HepG2 (cell line): ENCODE measurements at regions not wholly inside any gene's neighbourhood (a gene's known extent, or its start where the extent isn't known, plus 50 kb on each side); places are given as distances from the start of the nearest gene placed in this dataset.

ENCODE experiments used
- ATAC-seq: fragments of 200-7000 bp; cut with Tn5 transposase; 3 replicates; pipeline ENCODE4 v1.9.1; 2020; ENCODE audit warnings: mild to moderate bottlenecking, moderate library complexity
- BruUV-seq: library from RNA; stranded (reverse); fragments of 400-500 nt; replicated peaks from 2 replicates; lab custom pipeline; 2021; lab: Mats Ljungman, UMichigan
- CTCF ChIA-PET: fragments of 300-600 bp; formaldehyde crosslinking; extraction: SDS; loops from one replicate; lab custom pipeline; 2021; ENCODE audit warnings: low total read pairs, inconsistent platforms, low intra/inter-chr PET ratio; lab: Yijun Ruan, JAX
- POLR2A ChIA-PET: fragments of 350-600 bp; sonication (Branson Sonifier 250); formaldehyde crosslinking; loops from one replicate; lab custom pipeline; 2020; ENCODE audit warnings: antibody characterized with exemption, inconsistent platforms; lab: Yijun Ruan, JAX
- DNase-seq: peaks from one replicate; pipeline ENCODE4 v3.0.0-alpha.2; 2015; ENCODE audit warnings: low spot score
- FAIRE-seq: peaks from 3 replicates; lab custom pipeline; 2011; peaks lifted over from hg19 to GRCh38; lab: Jason Lieb, UNC
- H2AFZ ChIP-seq: one replicate; pipeline ENCODE4 v1.6.1; 2011; ENCODE audit warnings: low read length, inconsistent platforms
- H3K27ac ChIP-seq: fragments of 300-600 bp; 3 replicates; pipeline ENCODE4 v1.8.0; 2011; ENCODE audit warnings: mixed run types, mild to moderate bottlenecking, mixed read lengths, low read length, inconsistent platforms; ENCODE audit not compliant: insufficient read depth; ENCODE audit errors: extremely low read length
- H3K27me3 ChIP-seq, 2 experiments: fragments of 200-600 bp in 1 of 2; 2 replicates in 1 of 2; 3 replicates in 1 of 2; pipeline versions ENCODE4 v1.6.0 to v1.8.0; 2011; ENCODE audit warnings: low read length in 2 of 2, mild to moderate bottlenecking in 2 of 2, moderate library complexity in 2 of 2, inconsistent platforms in 1 of 2; ENCODE audit not compliant: insufficient read depth in 2 of 2, control insufficient read depth in 1 of 2
- H3K36me3 ChIP-seq, 2 experiments: fragments of 200-600 bp in 1 of 2; replicated peaks in 1 of 2; 2 replicates in 1 of 2; 3 replicates in 1 of 2; pipeline versions ENCODE4 v1.5.1 to v1.8.0; 2011; ENCODE audit warnings: low read length in 2 of 2, inconsistent platforms in 1 of 2; ENCODE audit not compliant: insufficient read depth in 2 of 2, control insufficient read depth in 1 of 2
- H3K4me1 ChIP-seq: 2 replicates; pipeline ENCODE4 v1.5.1; 2012; ENCODE audit warnings: low read length, inconsistent platforms; ENCODE audit not compliant: insufficient read depth
- H3K4me2 ChIP-seq: 2 replicates; pipeline ENCODE4 v1.6.0; 2011; ENCODE audit warnings: low read depth, low read length, inconsistent platforms
- H3K4me3 ChIP-seq, 3 experiments: fragments of 200-600 bp in 1 of 3; sonication (generic), shearing (Covaris generic) in 1 of 3; replicated peaks in 1 of 3; 2 replicates each; pipeline ENCODE4 v1.5.1; 2011 to 2016; ENCODE audit warnings: low read length in 3 of 3, inconsistent platforms in 2 of 3, low read depth in 2 of 3, mild to moderate bottlenecking in 2 of 3, control low read depth in 1 of 3, mixed read lengths in 1 of 3; ENCODE audit not compliant: insufficient read depth in 1 of 3
- H3K79me2 ChIP-seq: one replicate; pipeline ENCODE4 v1.6.1; 2011; ENCODE audit warnings: low read length, inconsistent platforms; ENCODE audit not compliant: insufficient read depth
- H3K9ac ChIP-seq: 2 replicates; pipeline ENCODE4 v1.6.0; 2011; ENCODE audit warnings: mild to moderate bottlenecking, low read depth, low read length, inconsistent platforms; ENCODE audit not compliant: insufficient read depth
- H3K9me3 ChIP-seq: 2 replicates; pipeline ENCODE4 v1.5.1; 2012; ENCODE audit warnings: mild to moderate bottlenecking, low read length
- H4K20me1 ChIP-seq: 2 replicates; pipeline ENCODE4 v1.6.0; 2011; ENCODE audit warnings: inconsistent platforms, mild to moderate bottlenecking, low read length, moderate library complexity; ENCODE audit not compliant: insufficient read depth
- AKAP8 ChIP-seq: sonication (generic); formaldehyde crosslinking; IDR thresholded peaks from 2 replicates; pipeline ENCODE4 v1.5.1; 2020; ENCODE audit warnings: mild to moderate bottlenecking, missing genetic modification reagents
- CC2D1A ChIP-seq: sonication (generic); formaldehyde crosslinking; IDR thresholded peaks from 2 replicates; pipeline ENCODE4 v1.8.1; 2023; ENCODE audit warnings: mild to moderate bottlenecking, missing genetic modification reagents
- DNMT3B ChIP-seq: conservative IDR thresholded peaks from 2 replicates; pipeline ENCODE4 v1.6.1; 2016; ENCODE audit warnings: missing biosample characterization, control low read depth
- LRRFIP1 ChIP-seq: sonication (generic); formaldehyde crosslinking; conservative IDR thresholded peaks from 2 replicates; pipeline ENCODE4 v1.4.0; 2020; ENCODE audit warnings: missing genetic modification reagents
- RBM22 ChIP-seq: fragments of 200-400 bp; formaldehyde crosslinking; optimal IDR thresholded peaks from 2 replicates; pipeline ENCODE3; 2017; ENCODE audit warnings: mild to moderate bottlenecking, low read length, moderate library complexity
- TGIF2 ChIP-seq: IDR thresholded peaks from 2 replicates; pipeline ENCODE4 v1.6.1; 2016; ENCODE audit warnings: control low read depth, missing compliant biosample characterization
- U2AF2 ChIP-seq: fragments of 200-400 bp; formaldehyde crosslinking; IDR thresholded peaks from 2 replicates; pipeline ENCODE4 v1.6.1; 2017; ENCODE audit warnings: low read depth, mild to moderate bottlenecking, low read length
- ZNF121 ChIP-seq: sonication (generic); formaldehyde crosslinking; IDR thresholded peaks from 2 replicates; pipeline ENCODE4 v1.5.0; 2020; ENCODE audit warnings: mild to moderate bottlenecking, missing genetic modification reagents
- ZNF253 ChIP-seq: sonication (generic); formaldehyde crosslinking; IDR thresholded peaks from 2 replicates; pipeline ENCODE4 v1.8.0; 2022; ENCODE audit warnings: mild to moderate bottlenecking, missing genetic modification reagents, borderline replicate concordance
- ZNF441 ChIP-seq: sonication (generic); formaldehyde crosslinking; IDR thresholded peaks from 2 replicates; pipeline ENCODE4 v1.7.0; 2021; ENCODE audit warnings: missing genetic modification reagents, borderline replicate concordance
- ZNF747 ChIP-seq: sonication (generic); formaldehyde crosslinking; IDR thresholded peaks from 2 replicates; pipeline ENCODE4 v1.8.1; 2023; ENCODE audit warnings: missing genetic modification reagents, mild to moderate bottlenecking, borderline replicate concordance
- WGBS: methylation state at CpG from one replicate; pipeline ENCODE4 v1.1.6; 2017; ENCODE audit warnings: low lambda C conversion rate; 5-methylcytosine and 5-hydroxymethylcytosine counted together
- in situ Hi-C: cut with HindIII; loops from 2 replicates; pipeline ENCODE4 v1.10.0; 2017; ENCODE audit warnings: low pct_unique_long_range_greater_than_20kb; ENCODE audit not compliant: extremely low pct_ligation_motif_present
- intact Hi-C: fragments of 100-400 bp; cut with micrococcal nuclease; formaldehyde crosslinking; loops from one replicate; pipeline ENCODE4 v1.10.0; 2022; ENCODE audit not compliant: unreplicated experiment
- TF ChIP-seq, protein P1 (sequence below): sonication (generic); formaldehyde crosslinking; IDR thresholded peaks from 2 replicates; pipeline ENCODE4 v1.4.0; 2020; ENCODE audit warnings: missing genetic modification reagents, borderline replicate concordance
- TF ChIP-seq, protein P2 (sequence below): sonication (generic); formaldehyde crosslinking; IDR thresholded peaks from 2 replicates; pipeline ENCODE4 v1.8.1; 2023; ENCODE audit warnings: mild to moderate bottlenecking, missing genetic modification reagents
- TF ChIP-seq, protein P3 (sequence below): sonication (generic); formaldehyde crosslinking; IDR thresholded peaks from 2 replicates; pipeline ENCODE4 v1.5.0; 2020; ENCODE audit warnings: mild to moderate bottlenecking, missing genetic modification reagents
- TF ChIP-seq, protein P4 (sequence below): sonication (generic); formaldehyde crosslinking; IDR thresholded peaks from 2 replicates; pipeline ENCODE4 v1.5.1; 2020; ENCODE audit warnings: mild to moderate bottlenecking, moderate library complexity, missing genetic modification reagents

- 3% methylated on average over 2 of the region's 2 CpGs for WGBS
- Histone ChIP-seq H2AFZ (no peak overlapping the region), H3K4me2 (no peak overlapping the region), H3K9me3 (no peaks in the 10 kb centered on the region), H3K4me3 (no peak overlapping the region), H3K4me1 (no peaks in the 10 kb centered on the region), H4K20me1 (no peaks in the 10 kb centered on the region), H3K27ac (no peak overlapping the region), H3K79me2 (no peaks in the 10 kb centered on the region), H3K27me3 (no peaks in the 10 kb centered on the region), H3K36me3 (no peaks in the 10 kb centered on the region), H3K9ac (no peak overlapping the region)
- intact Hi-C loops (no loop called here), in situ Hi-C loops (no loop called here)
- no TSS peak for BruUV-seq
- POLR2A ChIA-PET = no interaction called here
- DNase-seq = no peak
- TF ChIP-seq CC2D1A (CRISPR knock-in tag) = no peak
- no peak for TF ChIP-seq LRRFIP1
- TF ChIP-seq RBM22 = no peak
- TF ChIP-seq U2AF2 = no peak
- TF ChIP-seq ZNF253 = no peak
- TF ChIP-seq ZNF747 (CRISPR knock-in tag) = no peak
- no peak for TF ChIP-seq DNMT3B (CRISPR knock-in tag)
- TF ChIP-seq, protein P1, sequence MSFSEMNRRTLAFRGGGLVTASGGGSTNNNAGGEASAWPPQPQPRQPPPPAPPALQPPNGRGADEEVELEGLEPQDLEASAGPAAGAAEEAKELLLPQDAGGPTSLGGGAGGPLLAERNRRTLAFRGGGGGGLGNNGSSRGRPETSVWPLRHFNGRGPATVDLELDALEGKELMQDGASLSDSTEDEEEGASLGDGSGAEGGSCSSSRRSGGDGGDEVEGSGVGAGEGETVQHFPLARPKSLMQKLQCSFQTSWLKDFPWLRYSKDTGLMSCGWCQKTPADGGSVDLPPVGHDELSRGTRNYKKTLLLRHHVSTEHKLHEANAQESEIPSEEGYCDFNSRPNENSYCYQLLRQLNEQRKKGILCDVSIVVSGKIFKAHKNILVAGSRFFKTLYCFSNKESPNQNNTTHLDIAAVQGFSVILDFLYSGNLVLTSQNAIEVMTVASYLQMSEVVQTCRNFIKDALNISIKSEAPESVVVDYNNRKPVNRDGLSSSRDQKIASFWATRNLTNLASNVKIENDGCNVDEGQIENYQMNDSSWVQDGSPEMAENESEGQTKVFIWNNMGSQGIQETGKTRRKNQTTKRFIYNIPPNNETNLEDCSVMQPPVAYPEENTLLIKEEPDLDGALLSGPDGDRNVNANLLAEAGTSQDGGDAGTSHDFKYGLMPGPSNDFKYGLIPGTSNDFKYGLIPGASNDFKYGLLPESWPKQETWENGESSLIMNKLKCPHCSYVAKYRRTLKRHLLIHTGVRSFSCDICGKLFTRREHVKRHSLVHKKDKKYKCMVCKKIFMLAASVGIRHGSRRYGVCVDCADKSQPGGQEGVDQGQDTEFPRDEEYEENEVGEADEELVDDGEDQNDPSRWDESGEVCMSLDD = no peak
- no peak for TF ChIP-seq TGIF2 (CRISPR knock-in tag)
- no peak for TF ChIP-seq ZNF441 (CRISPR knock-in tag)
- TF ChIP-seq, protein P2, sequence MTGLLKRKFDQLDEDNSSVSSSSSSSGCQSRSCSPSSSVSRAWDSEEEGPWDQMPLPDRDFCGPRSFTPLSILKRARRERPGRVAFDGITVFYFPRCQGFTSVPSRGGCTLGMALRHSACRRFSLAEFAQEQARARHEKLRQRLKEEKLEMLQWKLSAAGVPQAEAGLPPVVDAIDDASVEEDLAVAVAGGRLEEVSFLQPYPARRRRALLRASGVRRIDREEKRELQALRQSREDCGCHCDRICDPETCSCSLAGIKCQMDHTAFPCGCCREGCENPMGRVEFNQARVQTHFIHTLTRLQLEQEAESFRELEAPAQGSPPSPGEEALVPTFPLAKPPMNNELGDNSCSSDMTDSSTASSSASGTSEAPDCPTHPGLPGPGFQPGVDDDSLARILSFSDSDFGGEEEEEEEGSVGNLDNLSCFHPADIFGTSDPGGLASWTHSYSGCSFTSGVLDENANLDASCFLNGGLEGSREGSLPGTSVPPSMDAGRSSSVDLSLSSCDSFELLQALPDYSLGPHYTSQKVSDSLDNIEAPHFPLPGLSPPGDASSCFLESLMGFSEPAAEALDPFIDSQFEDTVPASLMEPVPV = no peak
- TF ChIP-seq, protein P3, sequence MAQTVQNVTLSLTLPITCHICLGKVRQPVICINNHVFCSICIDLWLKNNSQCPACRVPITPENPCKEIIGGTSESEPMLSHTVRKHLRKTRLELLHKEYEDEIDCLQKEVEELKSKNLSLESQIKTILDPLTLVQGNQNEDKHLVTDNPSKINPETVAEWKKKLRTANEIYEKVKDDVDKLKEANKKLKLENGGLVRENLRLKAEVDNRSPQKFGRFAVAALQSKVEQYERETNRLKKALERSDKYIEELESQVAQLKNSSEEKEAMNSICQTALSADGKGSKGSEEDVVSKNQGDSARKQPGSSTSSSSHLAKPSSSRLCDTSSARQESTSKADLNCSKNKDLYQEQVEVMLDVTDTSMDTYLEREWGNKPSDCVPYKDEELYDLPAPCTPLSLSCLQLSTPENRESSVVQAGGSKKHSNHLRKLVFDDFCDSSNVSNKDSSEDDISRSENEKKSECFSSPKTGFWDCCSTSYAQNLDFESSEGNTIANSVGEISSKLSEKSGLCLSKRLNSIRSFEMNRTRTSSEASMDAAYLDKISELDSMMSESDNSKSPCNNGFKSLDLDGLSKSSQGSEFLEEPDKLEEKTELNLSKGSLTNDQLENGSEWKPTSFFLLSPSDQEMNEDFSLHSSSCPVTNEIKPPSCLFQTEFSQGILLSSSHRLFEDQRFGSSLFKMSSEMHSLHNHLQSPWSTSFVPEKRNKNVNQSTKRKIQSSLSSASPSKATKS (CRISPR knock-in tag) = no peak
- TF ChIP-seq ZNF121 (CRISPR knock-in tag) = no peak
- no peak for TF ChIP-seq AKAP8 (CRISPR knock-in tag)
- TF ChIP-seq, protein P4, sequence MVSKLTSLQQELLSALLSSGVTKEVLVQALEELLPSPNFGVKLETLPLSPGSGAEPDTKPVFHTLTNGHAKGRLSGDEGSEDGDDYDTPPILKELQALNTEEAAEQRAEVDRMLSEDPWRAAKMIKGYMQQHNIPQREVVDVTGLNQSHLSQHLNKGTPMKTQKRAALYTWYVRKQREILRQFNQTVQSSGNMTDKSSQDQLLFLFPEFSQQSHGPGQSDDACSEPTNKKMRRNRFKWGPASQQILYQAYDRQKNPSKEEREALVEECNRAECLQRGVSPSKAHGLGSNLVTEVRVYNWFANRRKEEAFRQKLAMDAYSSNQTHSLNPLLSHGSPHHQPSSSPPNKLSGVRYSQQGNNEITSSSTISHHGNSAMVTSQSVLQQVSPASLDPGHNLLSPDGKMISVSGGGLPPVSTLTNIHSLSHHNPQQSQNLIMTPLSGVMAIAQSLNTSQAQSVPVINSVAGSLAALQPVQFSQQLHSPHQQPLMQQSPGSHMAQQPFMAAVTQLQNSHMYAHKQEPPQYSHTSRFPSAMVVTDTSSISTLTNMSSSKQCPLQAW (CRISPR knock-in tag) = no peak
- no peak for ATAC-seq
- no peak for FAIRE-seq
- CTCF ChIA-PET = no interaction called here
Measured at GRCh38 chr2:147639891-147640290, 204.9 kb upstream of the ACVR2A start.
